Lower lobe of right lung (tissue), 2 donors: ENCODE measurements at regions not wholly inside any gene's neighbourhood (a gene's known extent, or its start where the extent isn't known, plus 50 kb on each side); places are given as distances from the start of the nearest gene placed in this dataset.

Experiments used
- ATAC-seq, 2 donors: fragments of 200-7000 bp; cut with Tn5 transposase; one replicate each; pipeline ENCODE4 v1.9.1; 2020 to 2022; ENCODE audit warnings: mild to moderate bottlenecking in 2 of 2, moderate library complexity in 2 of 2
- DNase-seq: peaks from one replicate; pipeline ENCODE4 v3.0.0-alpha.2; 2020
- H3K27ac ChIP-seq: fragments of 200-600 bp; one replicate; pipeline ENCODE4 v1.8.0; 2022
- H3K27me3 ChIP-seq: fragments of 200-600 bp; one replicate; pipeline ENCODE4 v1.8.0; 2022; ENCODE audit warnings: low read depth
- H3K36me3 ChIP-seq: fragments of 200-600 bp; one replicate; pipeline ENCODE4 v1.8.0; 2022; ENCODE audit warnings: mild to moderate bottlenecking
- H3K4me1 ChIP-seq: fragments of 200-600 bp; one replicate; pipeline ENCODE4 v1.8.0; 2022
- H3K4me3 ChIP-seq: fragments of 200-600 bp; one replicate; pipeline ENCODE4 v1.8.0; 2022; ENCODE audit warnings: mild to moderate bottlenecking
- H3K9me3 ChIP-seq: fragments of 200-600 bp; one replicate; pipeline ENCODE4 v1.8.0; 2022
- CTCF ChIP-seq: fragments of 200-600 bp; IDR thresholded peaks from one replicate; pipeline ENCODE4 v1.8.0; 2022; ENCODE audit warnings: antibody characterized with exemption, mild to moderate bottlenecking
- intact Hi-C: fragments of 100-400 bp; cut with DNase I; formaldehyde crosslinking; loops from one replicate; pipeline ENCODE4 v1.11.0; 2022
- donor health status: DM: no; HTN: yes; CAD: no; lungs with severe emphysema.

GRCh38 chr3:102757950-102758349, 323.1 kb downstream of the ZPLD1 start:
- no peaks in the 10 kb centered on the region for H3K4me1 ChIP-seq
- no peak overlapping the region for H3K27ac ChIP-seq
- H3K36me3 ChIP-seq = no peaks in the 10 kb centered on the region
- no peak for TF ChIP-seq CTCF
- H3K27me3 ChIP-seq = no peaks in the 10 kb centered on the region
- intact Hi-C loops = no loop called here
- no peak overlapping the region for H3K4me3 ChIP-seq
- DNase-seq (no peak), ATAC-seq (no peak)
- H3K9me3 ChIP-seq = no peaks in the 10 kb centered on the region

DNA sequence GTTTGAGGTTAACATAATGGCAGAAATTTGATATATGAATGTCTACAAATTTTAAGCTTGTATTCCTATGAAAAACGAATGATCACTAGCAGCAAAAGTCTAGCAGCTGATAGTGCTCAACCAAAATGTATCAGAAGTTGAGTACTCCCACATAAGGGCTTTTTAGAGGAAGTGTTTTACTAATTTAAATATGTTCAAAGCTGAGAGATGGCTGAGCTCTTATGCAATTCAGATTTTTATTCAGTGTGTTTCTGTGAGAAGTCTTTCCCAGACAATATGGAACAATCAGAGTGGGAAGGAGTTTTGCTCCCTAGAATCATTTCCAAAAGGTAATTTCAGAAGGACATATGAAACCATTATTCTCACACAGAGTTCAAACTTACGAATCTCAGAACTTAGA, 327.0 kb downstream of the ZPLD1 start:
- Histone ChIP-seq H3K27me3 (no peaks in the 10 kb centered on the region), H3K4me3 (no peak overlapping the region), H3K9me3 (no peaks in the 10 kb centered on the region), H3K4me1 (no peaks in the 10 kb centered on the region), H3K36me3 (no peaks in the 10 kb centered on the region), H3K27ac (no peak overlapping the region)
- intact Hi-C loops = no loop called here
- ATAC-seq (no peak), DNase-seq (no peak)
- no peak for TF ChIP-seq CTCF

DNA sequence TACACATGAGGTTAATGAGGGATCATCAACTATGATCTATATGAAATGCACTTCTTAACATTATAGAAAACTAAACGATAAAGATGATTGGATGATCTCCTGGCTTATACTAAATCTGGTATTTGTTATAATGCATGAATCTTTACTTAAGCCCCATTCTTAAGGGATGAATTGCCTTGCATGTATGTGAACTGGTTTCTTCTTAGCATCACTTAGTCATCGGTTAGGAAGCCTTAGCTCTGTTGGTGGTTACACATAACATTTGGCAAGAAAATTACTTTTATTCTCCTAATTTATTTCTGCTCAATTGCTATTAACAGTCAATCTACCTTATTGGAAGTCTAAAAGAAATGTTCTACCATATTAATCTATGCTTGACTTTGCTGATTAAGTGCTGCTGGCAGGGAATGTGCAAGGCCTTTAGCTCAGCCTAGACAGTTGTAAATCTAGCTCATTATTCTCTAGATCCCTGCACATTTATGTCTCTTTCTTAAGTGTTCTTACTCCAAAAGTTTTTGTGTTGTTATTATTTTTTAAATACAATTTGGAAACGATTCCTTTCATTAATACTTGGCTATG, 356.0 kb downstream of the ZPLD1 start:
- Histone ChIP-seq H3K4me1 (no peaks in the 10 kb centered on the region), H3K4me3 (no peak overlapping the region), H3K27ac (no peak overlapping the region), H3K27me3 (no peaks in the 10 kb centered on the region), H3K36me3 (no peaks in the 10 kb centered on the region), H3K9me3 (no peaks in the 10 kb centered on the region)
- DNase-seq (no peak), ATAC-seq (no peak)
- no peak for TF ChIP-seq CTCF
- intact Hi-C loops = no loop called here

GRCh38 chr3:102791641-102792589, 357.1 kb downstream of the ZPLD1 start:
- Histone ChIP-seq H3K9me3 (no peaks in the 10 kb centered on the region), H3K27ac (no peak overlapping the region), H3K4me3 (no peak overlapping the region), H3K36me3 (no peaks in the 10 kb centered on the region), H3K4me1 (no peaks in the 10 kb centered on the region), H3K27me3 (no peaks in the 10 kb centered on the region)
- DNase-seq = no peak
- no peak for ATAC-seq
- intact Hi-C loops = no loop called here
- TF ChIP-seq CTCF = no peak

DNA sequence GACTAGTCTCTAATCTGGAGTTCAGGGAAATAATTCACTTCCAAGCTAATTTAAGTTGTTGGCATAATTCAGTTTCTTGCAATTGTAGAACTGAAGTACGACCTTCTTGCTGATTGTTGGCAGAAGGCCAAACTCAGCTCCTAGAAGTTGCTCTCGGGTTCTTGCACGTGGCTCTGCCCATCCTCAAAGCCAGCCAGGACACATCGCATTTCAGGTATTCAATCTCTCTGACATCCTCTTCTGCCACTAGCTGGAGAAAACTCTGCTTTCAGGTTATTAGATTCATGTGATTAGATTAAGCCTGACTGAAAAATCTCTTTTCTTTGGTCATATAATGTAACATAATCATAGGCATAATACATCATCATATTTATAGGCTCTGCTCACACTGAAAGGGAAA, 362.0 kb downstream of the ZPLD1 start:
- ATAC-seq = no peak
- Histone ChIP-seq H3K36me3 (no peaks in the 10 kb centered on the region), H3K9me3 (no peaks in the 10 kb centered on the region), H3K4me3 (no peak overlapping the region), H3K27me3 (no peaks in the 10 kb centered on the region), H3K27ac (no peak overlapping the region), H3K4me1 (no peaks in the 10 kb centered on the region)
- TF ChIP-seq CTCF = no peak
- DNase-seq = no peak
- intact Hi-C loops = no loop called here
